ENCODE measurements at regions not wholly inside any gene's neighbourhood (a gene's known extent, or its start where the extent isn't known, plus 50 kb on each side); places are given as distances from the start of the nearest gene placed in this dataset.

DNA sequence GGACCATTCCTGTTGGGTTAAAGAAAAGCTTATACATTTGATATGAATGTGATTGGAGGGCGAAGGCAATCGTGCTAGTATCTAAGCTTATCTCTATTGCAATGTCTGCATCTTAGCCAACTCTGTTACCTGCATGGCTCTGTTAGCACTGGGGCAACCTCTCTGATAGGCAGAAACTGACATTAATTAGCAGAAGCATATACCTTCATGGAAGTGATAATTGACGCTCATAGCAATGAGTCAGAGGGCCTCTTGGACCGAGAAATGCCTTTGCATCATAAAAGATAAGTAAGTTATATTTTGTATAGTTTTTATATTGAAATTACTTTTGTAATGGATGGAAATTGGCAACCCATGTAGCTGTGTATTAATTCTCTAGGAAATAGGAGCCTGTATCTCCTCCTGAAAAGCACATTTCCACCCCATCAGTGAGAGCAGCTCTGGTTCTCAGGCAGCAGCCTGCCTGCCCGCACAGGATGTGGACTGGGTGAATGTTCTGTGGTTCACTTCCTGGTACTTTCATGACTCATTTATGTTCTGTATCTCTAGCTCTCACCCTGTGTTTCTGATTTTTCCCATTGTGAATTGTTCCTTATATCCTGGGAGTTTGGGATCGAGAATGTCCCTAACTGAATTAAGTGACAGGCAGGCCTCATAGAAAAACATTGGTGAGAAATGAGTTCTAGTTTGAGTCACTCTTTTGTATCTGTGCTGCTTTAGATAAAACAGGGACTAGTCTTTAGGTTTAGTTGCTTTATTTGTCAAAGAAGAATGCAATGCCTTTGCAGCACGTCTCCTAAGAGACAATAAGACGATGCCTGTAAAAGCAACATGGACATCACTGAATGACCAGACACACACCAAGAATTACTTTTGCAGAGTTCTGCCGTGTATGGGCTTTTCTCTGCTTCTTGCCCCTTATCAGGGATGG lies 344.9 kb downstream of the DCDC2C start:
- Mint-ChIP-seq H3K27ac (no peak overlapping the region), H3K36me3 (peaks cover 2% of the 10 kb centered on the region), H3K4me3 (no peak overlapping the region), H3K4me1 (no peaks in the 10 kb centered on the region), H3K27me3 (ENCODE audit: insufficient read depth, low read depth) (peaks cover 2% of the 10 kb centered on the region), H3K9me3 (peaks cover 4% of the 10 kb centered on the region)
- H3K36me3 ChIP-seq: no peaks in the 10 kb centered on the region
- no peak overlapping the region for H2AFZ ChIP-seq (replicated peaks)
- no peaks in the 10 kb centered on the region for H3F3A ChIP-seq (ENCODE audit: low read depth)
- H3K79me2 ChIP-seq (ENCODE audit: low read depth): no peaks in the 10 kb centered on the region
- H3K27ac ChIP-seq: no peak overlapping the region
- no peaks in the 10 kb centered on the region for H3K27me3 ChIP-seq
- H3K9ac ChIP-seq: no peak overlapping the region
- H4K20me1 ChIP-seq (ENCODE audit: low read depth): no peaks in the 10 kb centered on the region
- H3K4me1 ChIP-seq: no peaks in the 10 kb centered on the region
- no peaks in the 10 kb centered on the region for H3K9me3 ChIP-seq (ENCODE audit: low read depth)
- no peak overlapping the region for H3K4me2 ChIP-seq
- no peak overlapping the region for H3K4me3 ChIP-seq
- no peak for DNase-seq (ENCODE audit: low spot score)
- TF ChIP-seq, protein P1, sequence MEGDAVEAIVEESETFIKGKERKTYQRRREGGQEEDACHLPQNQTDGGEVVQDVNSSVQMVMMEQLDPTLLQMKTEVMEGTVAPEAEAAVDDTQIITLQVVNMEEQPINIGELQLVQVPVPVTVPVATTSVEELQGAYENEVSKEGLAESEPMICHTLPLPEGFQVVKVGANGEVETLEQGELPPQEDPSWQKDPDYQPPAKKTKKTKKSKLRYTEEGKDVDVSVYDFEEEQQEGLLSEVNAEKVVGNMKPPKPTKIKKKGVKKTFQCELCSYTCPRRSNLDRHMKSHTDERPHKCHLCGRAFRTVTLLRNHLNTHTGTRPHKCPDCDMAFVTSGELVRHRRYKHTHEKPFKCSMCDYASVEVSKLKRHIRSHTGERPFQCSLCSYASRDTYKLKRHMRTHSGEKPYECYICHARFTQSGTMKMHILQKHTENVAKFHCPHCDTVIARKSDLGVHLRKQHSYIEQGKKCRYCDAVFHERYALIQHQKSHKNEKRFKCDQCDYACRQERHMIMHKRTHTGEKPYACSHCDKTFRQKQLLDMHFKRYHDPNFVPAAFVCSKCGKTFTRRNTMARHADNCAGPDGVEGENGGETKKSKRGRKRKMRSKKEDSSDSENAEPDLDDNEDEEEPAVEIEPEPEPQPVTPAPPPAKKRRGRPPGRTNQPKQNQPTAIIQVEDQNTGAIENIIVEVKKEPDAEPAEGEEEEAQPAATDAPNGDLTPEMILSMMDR (IDR thresholded peaks at IDR 0.05): no peak
- no peak for TF ChIP-seq EZH2 (IDR thresholded peaks at IDR 0.05)
- no peak for TF ChIP-seq EZH2phosphoT487 (IDR thresholded peaks at IDR 0.05)

DNA sequence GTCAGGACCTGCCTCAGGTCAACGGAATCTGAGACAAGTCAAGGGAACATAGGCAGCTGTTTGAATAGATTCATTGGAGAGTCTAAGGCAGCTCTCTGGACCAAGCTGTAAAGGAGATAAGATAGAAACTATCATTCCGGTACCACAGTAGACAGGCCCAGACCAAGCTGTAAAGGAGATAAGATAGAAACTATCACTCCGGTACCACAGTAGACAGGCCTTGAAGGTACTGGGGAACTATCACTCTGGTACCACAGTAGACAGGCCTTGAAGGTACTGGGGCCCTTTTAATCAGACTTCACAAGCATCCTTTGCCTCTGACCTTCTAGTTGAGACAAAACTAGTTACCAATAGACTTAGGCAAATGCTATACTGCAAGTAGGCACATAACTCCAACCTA lies 346.1 kb downstream of the DCDC2C start:
- no peak overlapping the region for H3K4me3 ChIP-seq
- H2AFZ ChIP-seq (replicated peaks): no peak overlapping the region
- H3K79me2 ChIP-seq (ENCODE audit: low read depth): no peaks in the 10 kb centered on the region
- no peaks in the 10 kb centered on the region for H4K20me1 ChIP-seq (ENCODE audit: low read depth)
- no peaks in the 10 kb centered on the region for H3K27me3 ChIP-seq
- Mint-ChIP-seq H3K9me3 (no peaks in the 10 kb centered on the region), H3K36me3 (no peaks in the 10 kb centered on the region), H3K4me1 (no peaks in the 10 kb centered on the region), H3K27me3 (ENCODE audit: insufficient read depth, low read depth) (no peaks in the 10 kb centered on the region), H3K4me3 (no peak overlapping the region), H3K27ac (no peak overlapping the region)
- no peaks in the 10 kb centered on the region for H3K36me3 ChIP-seq
- H3K4me1 ChIP-seq: no peaks in the 10 kb centered on the region
- TF ChIP-seq EZH2 (IDR thresholded peaks at IDR 0.05) (no peak), EZH2phosphoT487 (IDR thresholded peaks at IDR 0.05) (no peak)
- TF ChIP-seq, protein P1 (IDR thresholded peaks at IDR 0.05): no peak
- no peak for DNase-seq (ENCODE audit: low spot score)
- H3F3A ChIP-seq (ENCODE audit: low read depth): no peaks in the 10 kb centered on the region
- H3K27ac ChIP-seq: no peak overlapping the region
- H3K9me3 ChIP-seq (ENCODE audit: low read depth): no peaks in the 10 kb centered on the region
- H3K4me2 ChIP-seq: no peak overlapping the region
- H3K9ac ChIP-seq: no peak overlapping the region

DNA sequence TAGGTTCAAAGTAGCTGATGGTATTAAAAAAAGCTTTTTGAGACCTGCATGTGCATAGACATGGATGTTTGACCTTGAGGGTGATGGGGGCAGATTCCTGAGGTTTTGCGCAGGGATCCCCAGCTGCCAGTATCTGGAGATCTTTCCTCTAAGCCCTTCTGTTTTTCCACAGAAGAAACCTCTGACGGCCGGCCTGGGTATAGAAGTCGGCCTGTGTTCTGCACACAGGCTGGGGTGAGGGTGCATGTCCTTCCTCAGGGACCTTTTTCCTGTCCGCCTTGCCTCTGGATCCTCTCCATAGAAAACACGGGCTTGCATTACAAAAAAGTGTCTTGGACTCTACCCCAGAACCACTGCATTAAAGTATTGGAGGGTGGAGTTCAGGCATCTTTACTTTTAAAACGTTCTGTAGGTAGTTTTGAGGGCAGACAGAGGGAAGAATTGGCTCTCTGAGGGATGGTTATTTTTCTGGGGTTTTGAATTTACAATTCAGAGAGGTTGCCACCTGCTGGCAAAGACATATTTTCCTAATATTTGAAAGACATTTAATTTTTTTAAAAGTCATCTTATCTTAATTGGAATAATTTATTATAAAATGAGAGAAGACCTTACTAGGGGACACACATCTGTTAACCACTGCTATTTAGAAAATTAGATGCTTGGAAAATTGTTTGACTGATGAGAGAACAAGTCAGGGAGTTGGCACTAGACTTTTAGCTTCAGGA lies 350.6 kb downstream of the DCDC2C start:
- Histone ChIP-seq H3K36me3 (no peaks in the 10 kb centered on the region), H3K4me1 (no peaks in the 10 kb centered on the region), H3K27me3 (no peaks in the 10 kb centered on the region), H3K9ac (no peak overlapping the region), H3K9me3 (ENCODE audit: low read depth) (no peaks in the 10 kb centered on the region), H3K4me2 (no peak overlapping the region), H3K79me2 (ENCODE audit: low read depth) (no peaks in the 10 kb centered on the region), H4K20me1 (ENCODE audit: low read depth) (no peaks in the 10 kb centered on the region), H3K27ac (no peak overlapping the region), H2AFZ (replicated peaks) (peak overlapping the region; percentile 50), H3K4me3 (no peak overlapping the region), H3F3A (ENCODE audit: low read depth) (no peaks in the 10 kb centered on the region)
- DNase-seq (ENCODE audit: low spot score): no peak
- Mint-ChIP-seq H3K4me1 (no peaks in the 10 kb centered on the region), H3K4me3 (no peak overlapping the region), H3K27me3 (ENCODE audit: insufficient read depth, low read depth) (no peaks in the 10 kb centered on the region), H3K27ac (no peak overlapping the region), H3K9me3 (peaks cover 9% of the 10 kb centered on the region), H3K36me3 (peaks cover 2% of the 10 kb centered on the region)
- TF ChIP-seq EZH2 (IDR thresholded peaks at IDR 0.05): no peak
- TF ChIP-seq, protein P1 (IDR thresholded peaks at IDR 0.05): peak; percentile 16

All from neural progenitor cell (in vitro differentiated cells).